ENCODE measurements at regions not wholly inside any gene's neighbourhood (a gene's known extent, or its start where the extent isn't known, plus 50 kb on each side); places are given as distances from the start of the nearest gene placed in this dataset.

- no peak overlapping the region for H4K91ac ChIP-seq (replicated peaks; ENCODE audit: insufficient read length, low read length)
- H3K27ac ChIP-seq (ENCODE audit: low read depth, low read length), result no peak overlapping the region
- TF ChIP-seq SP4 (IDR thresholded peaks at IDR 0.05; ENCODE audit: low read length), result no peak
- TF ChIP-seq POLR2A (IDR thresholded peaks at IDR 0.05; ENCODE audit: control extremely low read depth in 1 of 2, low read depth in 2 of 2, low read length in 2 of 2), result no peak
- TF ChIP-seq SIX5 (IDR thresholded peaks at IDR 0.05; ENCODE audit: low read depth, low read length), result no peak
- TF ChIP-seq KDM1A (IDR thresholded peaks at IDR 0.05; ENCODE audit: borderline replicate concordance, low read length), result no peak
- no peak for TF ChIP-seq TBP (IDR thresholded peaks at IDR 0.05; ENCODE audit: low read depth, low read length)
- H2BK15ac ChIP-seq (ENCODE audit: low read length), result no peak overlapping the region
- no peak overlapping the region for H2BK12ac ChIP-seq (ENCODE audit: low read depth, low read length)
- H3K27me3 ChIP-seq (replicated peaks in 1 of 4; ENCODE audit: control insufficient read depth in 3 of 4, extremely low read depth in 1 of 4, insufficient read depth in 3 of 4, low read length in 3 of 4), result no peaks in the 10 kb centered on the region
- H3K4me1 ChIP-seq (replicated peaks in 1 of 4; ENCODE audit: control insufficient read depth in 3 of 4, insufficient read depth in 4 of 4, low read length in 3 of 4), result no peaks in the 10 kb centered on the region
- 94% methylated on average over 5 of the region's 5 CpGs; no CpG with 5 or more reads in 1 of the 2 experiments for WGBS, 2 experiments (ENCODE audit: extremely low coverage in 1 of 2, insufficient coverage in 1 of 2, insufficient read length in 1 of 2, insufficient replicate concordance in 2 of 2, low coverage in 1 of 2, low lambda C conversion rate in 2 of 2, missing lambda C conversion rate in 1 of 2)
- H3K4ac ChIP-seq (replicated peaks; ENCODE audit: insufficient read length, low read depth, low read length), result no peak overlapping the region
- H3K23ac ChIP-seq (ENCODE audit: insufficient read length), result no peak overlapping the region
- no peak overlapping the region for H2BK5ac ChIP-seq (ENCODE audit: low read depth, low read length)
- H2AFZ ChIP-seq (ENCODE audit: low read length), result no peak overlapping the region
- no peaks in the 10 kb centered on the region for H3K9me3 ChIP-seq (ENCODE audit: insufficient read depth in 2 of 2, low read depth in 1 of 2, low read length in 1 of 2)
- FAIRE-seq (no peak), DNase-seq (ENCODE audit: low read depth in 1 of 2, low spot score in 2 of 2) (no peak)
- no peak overlapping the region for H3K9ac ChIP-seq (replicated peaks in 1 of 4; ENCODE audit: extremely low read depth in 1 of 4, low read depth in 3 of 4, low read length in 3 of 4)
- no peak overlapping the region for H3K4me3 ChIP-seq (ENCODE audit: extremely low read depth in 1 of 4, insufficient read depth in 2 of 4, low read depth in 3 of 4, low read length in 4 of 4)
- H3K14ac ChIP-seq (ENCODE audit: insufficient read length), result no peak overlapping the region
- H3K79me1 ChIP-seq (ENCODE audit: low read depth, low read length), result no peaks in the 10 kb centered on the region
- no peaks in the 10 kb centered on the region for H4K20me1 ChIP-seq (replicated peaks in 1 of 2; ENCODE audit: control insufficient read depth in 1 of 2, insufficient read depth in 2 of 2, low read length in 2 of 2)
- no peak overlapping the region for H2BK20ac ChIP-seq (ENCODE audit: low read length)
- ChIA-PET POLR2A (ENCODE audit: partially characterized antibody) (no interaction called here), CTCF (ENCODE audit: partially characterized antibody) (no interaction called here)
- no peaks in the 10 kb centered on the region for H3K36me3 ChIP-seq (ENCODE audit: control insufficient read depth in 2 of 4, insufficient read depth in 4 of 4, low read length in 3 of 4)
- no peaks in the 10 kb centered on the region for H3K79me2 ChIP-seq (ENCODE audit: control insufficient read depth in 1 of 2, insufficient read depth in 2 of 2, low read length in 2 of 2)
- no peaks in the 10 kb centered on the region; the same call in 1 of the 2 replicates for H3K23me2 ChIP-seq (ENCODE audit: low read depth, low read length)
- no peak overlapping the region for H3K4me2 ChIP-seq (ENCODE audit: insufficient read depth in 1 of 2, low read depth in 2 of 2, low read length in 2 of 2)
- H4K8ac ChIP-seq (ENCODE audit: extremely low read depth, insufficient read depth, low read length), result no peak overlapping the region
- H3K56ac ChIP-seq (replicated peaks; ENCODE audit: insufficient read length, low read depth, low read length), result no peak overlapping the region
- no peak overlapping the region for H3K18ac ChIP-seq (ENCODE audit: extremely low read depth, low read length)
- no peak overlapping the region for H4K5ac ChIP-seq (ENCODE audit: insufficient read length, low read depth, low read length)
- H2AK5ac ChIP-seq (ENCODE audit: low read depth, low read length), result no peak overlapping the region
- no peak overlapping the region for H2BK120ac ChIP-seq (replicated peaks; ENCODE audit: low read depth, low read length)
These were observed 649.1 kb upstream of the SLC10A2 start for GRCh38 chr13:103715335-103715734.
